Body of pancreas (tissue), 4 donors: ENCODE measurements at regions not wholly inside any gene's neighbourhood (a gene's known extent, or its start where the extent isn't known, plus 50 kb on each side); places are given as distances from the start of the nearest gene placed in this dataset.
A peak's percentile ranks its signal among the peaks of the same experiment; 100 is the strongest.

Experiments
- ATAC-seq: fragments of 150-250 bp; one replicate; pipeline ENCODE4 v1.9.1; 2016
- DNase-seq, 4 donors: peaks; one replicate each; pipeline ENCODE4 v3.0.0-alpha.2; 2019
- H3K27ac ChIP-seq, 4 donors: fragments of 200-600 bp; sonication (generic); 1 replicate in 3 of 4; 2 replicates in 1 of 4; pipeline versions ENCODE4 v1.5.1 to v1.6.1; 2016 to 2019; ENCODE audit warnings: mild to moderate bottlenecking in 1 of 4, mixed read lengths in 1 of 4, moderate library complexity in 1 of 4
- H3K27me3 ChIP-seq, 2 donors: fragments of 200-600 bp; sonication (generic); one replicate each; pipeline ENCODE4 v1.6.0; 2016; ENCODE audit warnings: mild to moderate bottlenecking in 1 of 2
- H3K36me3 ChIP-seq, 2 donors: fragments of 200-600 bp; sonication (generic); replicated peaks in 1 of 2; 2 replicates each; pipeline ENCODE4 v1.5.1; 2016; ENCODE audit warnings: low read depth in 2 of 2; ENCODE audit not compliant: insufficient read depth in 1 of 2
- H3K4me1 ChIP-seq: fragments of 200-600 bp; sonication (generic); one replicate; pipeline ENCODE4 v1.6.0; 2016
- H3K4me3 ChIP-seq, 2 donors: fragments of 200-600 bp; sonication (generic); 1 replicate in 1 of 2; 2 replicates in 1 of 2; pipeline ENCODE4 v1.5.1; 2016 to 2019
- H3K9me3 ChIP-seq, 3 donors: fragments of 200-600 bp; sonication (generic); 1 replicate in 2 of 3; 2 replicates in 1 of 3; pipeline ENCODE4 v1.5.1; 2016
- CTCF ChIP-seq, 7 experiments: fragments of 450-650 bp in 4 of 7; fragments of 200-600 bp in 3 of 7; sonication (generic) in 3 of 7; IDR thresholded peaks; one replicate each; pipeline ENCODE4 v1.5.1; 2016 to 2019; ENCODE audit warnings: antibody characterized with exemption in 7 of 7
- POLR2A ChIP-seq, 3 donors: fragments of 450-650 bp; IDR thresholded peaks; one replicate each; pipeline ENCODE4 v1.6.1; 2016; ENCODE audit warnings: antibody characterized with exemption in 3 of 3, mild to moderate bottlenecking in 2 of 3
- WGBS, 2 donors: methylation state at CpG; one replicate each; pipeline ENCODE4 v1.1.5; 2017; 5-methylcytosine and 5-hydroxymethylcytosine counted together
- intact Hi-C: fragments of 100-400 bp; cut with DNase I; formaldehyde crosslinking; loops from one replicate; pipeline ENCODE4 v1.15.1; 2023

GRCh38 chr11:82529936-82530335 lies 203.7 kb downstream of the FAM181B start:
- Histone ChIP-seq H3K4me1 (no peaks in the 10 kb centered on the region), H3K36me3 (no peaks in the 10 kb centered on the region), H3K9me3 (no peaks in the 10 kb centered on the region), H3K4me3 (no peak overlapping the region), H3K27ac (no peak overlapping the region), H3K27me3 (no peaks in the 10 kb centered on the region)
- WGBS, 2 donors, result 39 to 71% methylated on average over 2 of the region's 2 CpGs
- no peak for TF ChIP-seq POLR2A (IDR thresholded peaks at IDR 0.05)
- no peak for TF ChIP-seq CTCF (IDR thresholded peaks at IDR 0.05)
- ATAC-seq, result no peak
- no peak for DNase-seq
- intact Hi-C loops, result no loop called here

DNA sequence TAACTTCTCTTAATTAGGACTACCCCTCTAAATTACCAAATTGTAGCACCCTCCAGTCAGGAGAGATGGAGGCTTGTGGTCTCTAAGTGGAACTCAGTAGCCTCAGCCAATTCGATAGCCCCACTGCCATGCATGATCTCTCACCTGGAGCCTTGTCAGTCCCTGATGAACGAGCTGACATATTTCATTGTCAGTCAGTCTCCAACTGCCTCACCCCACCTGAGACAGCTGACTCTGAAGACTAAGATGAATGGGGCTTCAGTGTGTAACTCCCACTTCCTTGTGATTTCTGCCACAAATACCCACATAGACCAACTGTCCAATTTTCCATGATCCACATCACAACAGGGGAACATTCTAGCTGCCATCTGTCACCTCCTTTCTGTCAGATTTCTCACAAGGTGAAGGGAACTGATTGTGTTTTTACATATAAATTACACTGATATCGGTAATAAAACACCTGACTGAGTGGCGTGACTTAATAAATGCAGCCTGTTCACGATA lies 206.5 kb downstream of the FAM181B start:
- no peaks in the 10 kb centered on the region for H3K9me3 ChIP-seq
- no peak overlapping the region for H3K27ac ChIP-seq
- no peak for TF ChIP-seq CTCF (IDR thresholded peaks at IDR 0.05)
- TF ChIP-seq POLR2A (IDR thresholded peaks at IDR 0.05), result no peak
- intact Hi-C loops, result no loop called here
- ATAC-seq (no peak), DNase-seq (no peak)
- no peak overlapping the region for H3K4me3 ChIP-seq
- H3K27me3 ChIP-seq, result no peaks in the 10 kb centered on the region
- H3K36me3 ChIP-seq, result no peaks in the 10 kb centered on the region
- no peaks in the 10 kb centered on the region for H3K4me1 ChIP-seq
- 64 to 71% methylated on average over 5 of the region's 5 CpGs for WGBS, 2 donors

DNA sequence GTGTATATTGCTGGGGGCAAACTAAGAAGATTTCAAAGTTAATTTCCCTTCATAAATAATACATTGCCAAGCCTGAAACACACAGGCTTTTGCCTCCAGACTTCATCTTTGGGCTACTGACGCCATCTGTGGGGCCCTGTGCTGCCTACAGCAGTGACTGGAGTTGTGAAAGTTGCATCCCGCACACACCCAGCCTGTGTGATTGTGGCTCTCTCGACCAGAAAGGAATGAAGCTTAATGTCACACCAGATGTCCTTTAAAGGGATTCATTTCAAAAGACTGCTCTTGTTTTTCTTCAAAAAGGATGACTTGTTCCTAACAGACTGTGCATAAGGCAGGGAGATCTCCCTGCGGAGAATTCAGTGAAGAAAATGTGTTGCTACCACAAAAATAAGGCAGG lies 210.5 kb downstream of the FAM181B start:
- H3K9me3 ChIP-seq, result no peaks in the 10 kb centered on the region
- intact Hi-C loops, result no loop called here
- ATAC-seq (no peak), DNase-seq (peak in 2 of 4 donors; percentile 14 to 15)
- H3K27me3 ChIP-seq, result no peaks in the 10 kb centered on the region
- H3K4me1 ChIP-seq, result no peaks in the 10 kb centered on the region
- WGBS, 2 donors, result 57 to 61% methylated on average over 4 of the region's 4 CpGs
- TF ChIP-seq POLR2A (IDR thresholded peaks at IDR 0.05) (no peak), CTCF (IDR thresholded peaks at IDR 0.05) (no peak)
- H3K36me3 ChIP-seq, result no peaks in the 10 kb centered on the region
- H3K4me3 ChIP-seq, result no peak overlapping the region
- no peak overlapping the region for H3K27ac ChIP-seq

GRCh38 chr11:82521427-82521826 lies 212.2 kb downstream of the FAM181B start:
- Histone ChIP-seq H3K27ac (no peak overlapping the region), H3K27me3 (no peaks in the 10 kb centered on the region), H3K36me3 (no peaks in the 10 kb centered on the region), H3K9me3 (no peaks in the 10 kb centered on the region), H3K4me1 (no peaks in the 10 kb centered on the region), H3K4me3 (no peak overlapping the region)
- intact Hi-C loops, result no loop called here
- DNase-seq, result peak in 1 of 4 donors; percentile 56
- TF ChIP-seq POLR2A (IDR thresholded peaks at IDR 0.05), result no peak
- TF ChIP-seq CTCF (IDR thresholded peaks at IDR 0.05), result no peak
- WGBS, 2 donors, result 49 to 77% methylated on average over 3 of the region's 3 CpGs
- ATAC-seq, result no peak

- TF ChIP-seq POLR2A (IDR thresholded peaks at IDR 0.05) (no peak), CTCF (IDR thresholded peaks at IDR 0.05) (no peak)
- intact Hi-C loops, result no loop called here
- DNase-seq (no peak), ATAC-seq (no peak)
- H3K9me3 ChIP-seq, result no peaks in the 10 kb centered on the region
- no peaks in the 10 kb centered on the region for H3K27me3 ChIP-seq
- H3K4me1 ChIP-seq, result no peaks in the 10 kb centered on the region
- H3K27ac ChIP-seq, result no peak overlapping the region
- no peaks in the 10 kb centered on the region for H3K36me3 ChIP-seq
- WGBS, 2 donors, result 18 to 29% methylated on average over 6 of the region's 6 CpGs
- no peak overlapping the region for H3K4me3 ChIP-seq
These were observed 226.4 kb downstream of the FAM181B start for GRCh38 chr11:82507288-82507687.
